Posterior cingulate gyrus (tissue), 11 donors: ENCODE measurements at regions not wholly inside any gene's neighbourhood (a gene's known extent, or its start where the extent isn't known, plus 50 kb on each side); places are given as distances from the start of the nearest gene placed in this dataset.
A peak's percentile ranks its signal among the peaks of the same experiment; 100 is the strongest.
"Not testable (repeated sequence)": the region's sequence is repeated elsewhere in the genome, so short reads cannot be mapped to it uniquely, and the experiment has no call there.

Experiments
- DNase-seq, 10 donors: peaks; one replicate each; pipeline versions ENCODE4 v3.0.0 to v3.0.0-alpha.2; 2020 to 2021; ENCODE audit warnings: mixed read lengths in 3 of 10
- intact Hi-C: fragments of 100-400 bp; cut with DNase I; formaldehyde crosslinking; loops from one replicate; pipeline ENCODE4 v1.15.1; 2023

DNA sequence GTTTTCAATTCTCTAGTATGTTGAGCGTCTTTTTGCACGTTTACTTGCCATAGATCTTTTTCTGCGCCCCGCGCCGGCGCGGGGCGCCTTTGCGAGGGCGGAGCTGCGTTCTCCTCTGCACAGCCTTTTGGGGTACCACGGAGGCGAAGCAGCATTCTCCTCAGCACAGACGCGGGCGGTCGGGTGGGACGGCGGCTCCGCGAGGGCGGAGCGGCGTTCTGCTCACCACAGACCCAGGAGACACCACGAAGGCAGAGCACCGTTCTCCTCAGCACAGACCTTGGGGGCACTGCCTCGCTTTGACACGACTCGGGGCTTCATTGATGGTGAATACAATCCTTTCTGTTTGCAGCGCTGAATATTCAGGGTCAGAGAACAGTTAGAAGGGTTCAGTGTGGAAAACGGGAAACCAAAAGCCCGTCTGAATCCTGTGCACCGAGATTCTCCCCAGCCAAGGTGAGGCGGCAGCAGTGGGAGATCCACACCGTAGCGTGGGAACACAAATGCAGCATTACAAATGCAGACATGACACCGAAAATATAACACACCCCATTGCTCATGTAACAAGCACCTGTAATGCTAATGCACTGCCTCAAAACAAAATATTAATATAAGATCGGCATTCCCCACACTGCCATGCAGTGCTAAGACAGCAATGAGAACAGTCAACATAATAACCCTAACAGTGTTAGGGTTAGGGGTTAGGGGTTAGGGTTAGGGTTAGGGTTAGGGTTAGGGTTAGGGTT is 190.7 kb upstream of the VIPR2 start:
- peak in 2 of 10 donors; percentile 29 to 69 for DNase-seq
- intact Hi-C loops = not testable (repeated sequence)

DNA sequence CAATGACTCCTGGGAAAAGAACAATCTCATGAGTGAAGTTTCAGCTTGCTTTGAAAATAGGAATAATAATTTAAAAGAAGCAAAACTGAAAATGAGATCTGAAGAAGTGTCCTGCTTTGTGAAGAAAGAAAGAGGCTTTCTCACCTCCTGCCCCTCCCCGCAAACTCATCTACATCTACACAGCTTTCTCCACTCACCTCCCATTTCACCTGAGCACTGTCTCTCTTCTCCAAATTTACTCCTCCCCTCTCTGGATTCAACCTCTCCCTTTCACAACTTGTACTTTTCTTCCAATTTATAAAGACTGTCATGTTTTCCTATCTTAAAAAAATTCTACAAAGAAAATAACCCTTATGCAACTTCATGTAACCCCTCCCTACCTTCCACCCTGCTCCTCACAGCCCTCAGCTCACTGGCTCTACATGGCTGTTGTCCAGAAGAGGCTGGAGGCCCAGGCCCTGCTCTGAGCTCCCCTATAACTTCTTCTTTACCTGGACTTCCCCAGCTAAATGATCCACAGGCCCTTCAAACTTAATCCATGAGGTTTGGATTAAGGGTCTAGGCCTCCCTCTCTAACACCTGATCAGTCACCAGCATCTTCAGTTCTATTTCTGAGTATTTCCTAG is 188.3 kb upstream of the VIPR2 start:
- intact Hi-C loops, DNase-seq: not testable (repeated sequence)

DNA sequence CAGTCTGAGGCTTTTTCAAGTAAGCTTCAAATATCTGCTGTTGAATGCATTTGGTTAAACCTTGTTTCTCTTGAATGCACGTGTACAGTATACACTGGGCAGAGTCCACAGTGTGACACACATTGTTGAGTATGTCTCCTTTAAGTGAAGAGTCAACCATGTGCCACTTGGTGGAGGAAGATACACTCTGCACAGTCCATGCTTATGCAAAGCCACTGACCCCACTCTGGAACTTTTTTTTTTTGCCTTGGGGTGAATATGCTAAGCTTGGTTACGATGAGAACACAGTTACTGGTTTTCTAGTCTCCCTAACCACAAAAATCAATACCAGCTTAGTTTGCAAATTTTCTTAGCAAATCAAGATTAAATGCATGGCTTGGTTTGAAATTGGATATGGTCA is 186.8 kb upstream of the VIPR2 start:
- DNase-seq = no peak
- intact Hi-C loops = no loop called here

DNA sequence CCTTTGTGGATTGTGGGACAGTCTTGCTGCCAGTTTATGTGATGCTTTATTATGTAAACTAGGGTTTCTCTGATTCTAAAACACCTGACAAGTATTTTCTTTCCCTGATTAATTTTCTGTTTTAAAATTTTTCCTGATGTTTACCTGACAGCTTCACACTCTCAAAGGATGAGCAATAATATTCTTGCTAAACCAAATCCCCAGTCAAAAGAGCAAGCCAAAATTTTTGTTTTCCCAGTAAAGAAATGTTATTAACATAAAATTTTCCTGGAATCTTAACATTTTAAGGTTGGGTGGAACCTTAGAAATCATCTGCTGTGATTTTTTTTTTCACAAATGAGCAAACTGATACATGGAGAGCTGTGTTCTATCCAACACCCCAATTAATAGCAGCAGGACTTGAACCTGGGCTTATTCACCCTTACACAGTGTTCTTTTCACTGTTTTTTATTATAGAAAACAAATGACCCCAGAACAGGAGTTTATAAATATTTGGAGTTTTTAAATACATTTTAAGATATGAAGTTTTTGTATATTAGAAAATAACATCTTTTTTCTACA is 185.2 kb upstream of the VIPR2 start:
- DNase-seq = no peak
- intact Hi-C loops = no loop called here

- DNase-seq = no peak
- intact Hi-C loops = no loop called here
Observed at GRCh38 chr7:159328096-159328495, 183.4 kb upstream of the VIPR2 start.

- intact Hi-C loops = no loop called here
- no peak for DNase-seq
Observed at GRCh38 chr7:159323359-159323758, 178.7 kb upstream of the VIPR2 start.

- intact Hi-C loops = no loop called here
- no peak for DNase-seq
Observed at GRCh38 chr7:159321278-159321677, 176.6 kb upstream of the VIPR2 start.

DNA sequence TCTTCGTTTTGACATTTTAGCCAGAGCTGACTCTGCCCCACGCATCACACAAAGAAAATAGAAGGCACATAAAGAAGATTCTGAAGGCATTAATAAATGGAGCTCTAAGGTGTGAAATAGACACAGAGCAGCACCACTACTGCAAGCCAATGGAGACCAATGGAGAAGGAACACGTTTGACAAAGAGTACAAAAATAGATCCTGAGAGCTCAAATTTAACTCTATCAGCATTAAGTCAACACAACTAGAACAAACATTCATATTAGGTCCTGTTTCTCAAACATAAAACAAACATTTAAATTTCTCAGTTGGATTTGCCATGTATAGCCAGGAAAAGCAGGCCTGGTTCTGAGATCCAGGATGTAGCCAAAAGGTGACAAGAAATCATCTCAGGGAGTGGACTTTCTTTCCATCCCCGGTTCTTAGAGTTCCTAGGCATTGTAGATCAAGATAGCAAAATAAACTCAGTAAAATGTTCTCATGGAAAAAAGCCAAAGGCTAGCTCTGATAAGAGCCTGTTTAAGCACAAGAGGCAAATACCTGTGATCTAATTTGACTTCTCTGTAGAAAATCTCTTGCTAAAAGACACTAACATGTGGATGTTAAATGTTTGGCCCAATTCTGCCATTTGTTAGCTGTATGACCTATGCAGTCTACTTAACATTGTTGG is 174.2 kb upstream of the VIPR2 start:
- DNase-seq = no peak
- intact Hi-C loops = no loop called here

- intact Hi-C loops = no loop called here
Observed at GRCh38 chr7:159317294-159317693, 172.6 kb upstream of the VIPR2 start.

GRCh38 chr7:159311172-159311494 is 166.5 kb upstream of the VIPR2 start:
- DNase-seq = no peak
- intact Hi-C loops = no loop called here

More at GRCh38 chr7:159317294-159317693, 172.6 kb upstream of the VIPR2 start:
- DNase-seq = no peak

DNA sequence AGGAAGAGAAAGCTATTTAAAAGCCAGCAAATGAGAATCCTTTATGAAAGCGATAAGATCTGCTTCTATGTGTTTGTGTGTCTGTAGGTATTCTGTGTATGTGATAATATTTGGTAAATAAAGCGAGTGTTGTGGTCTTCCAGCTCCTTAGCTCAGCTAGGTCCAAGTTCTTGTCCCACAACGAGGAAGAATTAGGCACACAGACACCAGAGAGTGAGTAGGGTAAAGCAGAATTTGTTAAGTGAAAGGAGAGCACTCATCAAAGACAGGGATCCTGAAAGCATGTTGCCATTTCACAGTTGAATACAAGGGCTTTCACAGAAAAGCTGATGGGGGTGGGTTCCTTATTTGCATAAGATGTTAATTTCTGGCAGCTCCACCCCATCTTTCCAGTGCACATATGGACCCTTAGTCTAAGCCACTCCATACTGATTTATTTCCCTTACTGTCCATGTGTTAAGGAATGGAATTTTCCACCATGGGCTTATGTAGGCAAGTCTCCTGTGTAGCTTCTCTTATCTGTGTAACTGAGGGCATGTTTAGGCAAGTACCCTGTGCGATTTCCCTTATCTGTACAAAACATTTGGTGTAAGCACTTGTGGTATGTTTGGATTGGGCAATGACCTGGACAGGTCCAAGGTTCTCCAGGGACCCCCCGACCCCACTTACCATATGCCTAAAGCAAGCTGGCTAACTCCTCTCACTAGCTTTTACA is 165.9 kb upstream of the VIPR2 start:
- intact Hi-C loops = no loop called here

DNA sequence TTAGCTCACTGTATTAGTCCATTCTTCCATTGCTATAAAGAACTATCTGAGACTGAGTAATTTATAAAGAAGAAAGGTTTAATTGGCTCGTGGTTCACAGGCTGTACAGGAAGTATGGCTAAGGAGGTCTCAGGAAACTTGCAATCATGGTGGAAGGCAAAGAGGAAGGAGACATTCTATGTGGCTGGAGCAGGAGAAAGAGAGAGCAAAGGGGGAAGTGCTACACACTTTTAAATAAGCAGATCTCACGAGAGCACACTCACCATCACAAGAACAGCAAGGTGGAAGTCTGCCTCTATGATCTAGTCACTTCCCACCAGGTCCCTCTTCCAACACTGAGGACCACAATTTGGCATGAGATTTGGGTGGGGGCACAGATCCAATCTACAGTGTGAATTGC is 164.5 kb upstream of the VIPR2 start:
- intact Hi-C loops, DNase-seq: not testable (repeated sequence)

More for the DNA sequence above, 165.9 kb upstream of the VIPR2 start:
- no peak for DNase-seq

DNA sequence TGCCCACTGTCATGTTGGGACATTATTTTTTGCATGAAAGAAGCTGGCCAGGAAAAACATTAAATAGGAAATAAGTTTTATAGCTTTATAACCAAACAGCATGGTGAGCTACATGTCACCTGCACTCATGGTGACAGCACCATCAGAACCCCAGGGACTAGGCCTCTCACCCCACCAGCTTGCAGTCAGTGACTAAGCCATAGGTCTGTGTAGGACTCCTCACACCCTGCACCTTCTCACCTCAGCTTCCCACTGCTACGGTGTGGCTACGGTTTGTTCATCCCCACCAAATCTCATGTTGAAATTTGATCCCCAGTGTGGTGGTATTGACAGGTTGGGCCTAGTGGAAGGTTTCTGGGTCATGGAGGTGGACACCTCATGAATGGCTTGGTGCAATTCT is 161.3 kb upstream of the VIPR2 start:
- intact Hi-C loops = no loop called here

GRCh38 chr7:159305185-159305584 is 160.5 kb upstream of the VIPR2 start:
- DNase-seq, intact Hi-C loops: not testable (repeated sequence)

More for the DNA sequence above, 161.3 kb upstream of the VIPR2 start:
- DNase-seq = no peak

DNA sequence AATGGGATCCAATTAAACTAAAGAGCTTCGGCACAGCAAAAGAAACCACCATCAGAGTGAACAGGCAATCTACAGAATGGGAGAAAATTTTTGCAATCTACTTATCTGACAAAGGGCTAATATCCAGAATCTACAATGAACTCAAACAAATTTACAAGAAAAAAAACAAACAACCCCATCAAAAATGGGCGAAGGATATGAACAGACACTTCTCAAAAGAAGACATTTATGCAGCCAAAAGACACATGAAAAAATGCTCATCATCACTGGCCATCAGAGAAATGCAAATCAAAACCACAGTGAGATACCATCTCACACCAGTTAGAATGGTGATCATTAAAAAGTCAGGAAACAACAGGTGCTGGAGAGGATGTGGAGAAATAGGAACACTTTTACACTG is 158.8 kb upstream of the VIPR2 start:
- intact Hi-C loops, DNase-seq: not testable (repeated sequence)

DNA sequence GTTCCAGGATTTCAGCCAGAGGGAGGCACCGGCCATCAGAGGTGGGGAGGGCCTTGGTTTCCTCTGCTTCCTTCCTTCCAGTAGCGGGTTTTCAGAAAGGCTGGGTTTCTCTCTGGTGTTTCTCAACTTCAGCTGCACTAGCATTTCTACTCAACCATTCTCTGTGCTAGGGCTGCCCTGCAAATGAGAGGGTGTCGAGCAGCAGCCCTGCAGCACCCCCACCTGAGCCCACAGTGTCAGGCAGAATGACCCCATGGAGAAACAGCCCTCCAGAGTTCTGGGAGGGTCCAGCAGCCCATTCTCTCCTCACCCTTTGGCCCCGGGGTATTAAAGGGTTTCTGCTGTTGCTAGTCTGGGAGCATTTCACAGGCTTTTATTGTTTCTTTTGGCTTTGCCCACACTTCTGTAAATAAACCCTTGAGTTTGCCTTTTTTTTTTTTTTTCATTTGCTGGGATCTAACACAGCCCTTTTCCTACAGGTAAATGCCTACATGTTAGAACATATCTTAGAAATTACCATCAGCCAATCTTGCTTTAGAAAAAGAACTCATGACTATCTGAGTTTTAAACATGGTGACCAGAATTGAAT is 151.5 kb upstream of the VIPR2 start:
- intact Hi-C loops = no loop called here
- no peak for DNase-seq

GRCh38 chr7:159286487-159286886 is 141.8 kb upstream of the VIPR2 start:
- intact Hi-C loops = not testable (repeated sequence)

DNA sequence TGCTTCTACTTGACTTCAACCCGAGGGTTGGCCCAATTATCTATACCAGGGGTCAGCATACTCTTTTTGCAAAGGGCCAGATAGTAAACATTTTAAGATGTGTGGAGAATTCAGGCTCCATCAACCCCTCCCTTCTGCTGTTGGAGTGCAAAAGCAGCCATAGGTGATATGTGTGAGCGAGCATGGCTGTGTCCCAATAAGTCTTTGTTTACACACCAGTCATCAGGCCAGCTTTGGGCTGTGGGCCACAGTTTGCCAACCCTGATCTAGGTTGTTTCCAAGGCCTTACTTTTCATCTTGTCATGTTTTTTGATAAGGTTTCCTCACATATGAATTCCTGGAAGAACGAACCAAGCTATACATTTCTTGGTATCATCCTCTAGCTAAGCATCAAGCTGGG is 136.9 kb upstream of the VIPR2 start:
- DNase-seq = no peak
- intact Hi-C loops = no loop called here

More at GRCh38 chr7:159286487-159286886, 141.8 kb upstream of the VIPR2 start:
- not testable (repeated sequence) for DNase-seq

- no peak for DNase-seq
- intact Hi-C loops = no loop called here
Observed at GRCh38 chr7:159280008-159280407, 135.3 kb upstream of the VIPR2 start.

DNA sequence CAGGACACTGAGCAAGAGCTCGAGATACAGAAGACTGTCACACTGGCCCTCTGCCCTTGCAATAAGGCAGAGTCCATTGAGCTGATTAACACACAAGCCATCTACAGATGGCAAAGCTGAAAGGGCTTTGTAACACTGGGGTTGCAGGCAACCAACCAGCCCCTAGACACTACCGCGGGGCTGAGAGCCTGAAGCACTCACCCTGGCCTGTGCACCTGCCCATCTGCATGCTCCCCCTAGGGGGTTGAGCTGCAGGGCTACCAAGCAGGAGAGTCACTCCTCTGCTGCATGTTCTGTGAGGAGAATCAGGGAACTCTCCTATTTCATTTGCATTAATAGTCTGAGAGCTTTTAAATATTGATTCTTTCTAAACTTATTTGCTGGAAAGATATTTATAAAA is 128.1 kb upstream of the VIPR2 start:
- intact Hi-C loops = no loop called here
- no peak for DNase-seq
